Ishikawa (cell line): ENCODE measurements at regions not wholly inside any gene's neighbourhood (a gene's known extent, or its start where the extent isn't known, plus 50 kb on each side); places are given as distances from the start of the nearest gene placed in this dataset.

ENCODE experiments used
- CEBPB ChIP-seq: IDR thresholded peaks from 2 replicates; pipeline ENCODE4 v1.6.1; 2012
- CREB1 ChIP-seq: IDR thresholded peaks from 2 replicates; pipeline ENCODE4 v1.6.1; 2012; ENCODE audit warnings: low read depth
- EGR1 ChIP-seq: IDR thresholded peaks from 2 replicates; pipeline ENCODE4 v1.6.1; 2012
- EP300 ChIP-seq: IDR thresholded peaks from 2 replicates; pipeline ENCODE4 v1.6.1; 2012; ENCODE audit warnings: borderline replicate concordance
- FOXM1 ChIP-seq: IDR thresholded peaks from 2 replicates; pipeline ENCODE4 v1.6.1; 2012; ENCODE audit warnings: low read depth, borderline replicate concordance
- NFIC ChIP-seq: IDR thresholded peaks from 2 replicates; pipeline ENCODE4 v1.6.1; 2012
- TAF1 ChIP-seq: IDR thresholded peaks from 2 replicates; pipeline ENCODE4 v1.6.1; 2012; ENCODE audit warnings: low read depth, mild to moderate bottlenecking
- TEAD4 ChIP-seq: IDR thresholded peaks from 2 replicates; pipeline ENCODE4 v1.6.1; 2012
- YY1 ChIP-seq: IDR thresholded peaks from 2 replicates; pipeline ENCODE4 v1.6.1; 2012; ENCODE audit warnings: low read depth
- TF ChIP-seq, protein P1 (sequence below): IDR thresholded peaks from 2 replicates; pipeline ENCODE4 v1.6.1; 2012; ENCODE audit warnings: low read depth, mild to moderate bottlenecking
- TF ChIP-seq, protein P2 (sequence below): IDR thresholded peaks from 2 replicates; pipeline ENCODE4 v1.6.1; 2012

DNA sequence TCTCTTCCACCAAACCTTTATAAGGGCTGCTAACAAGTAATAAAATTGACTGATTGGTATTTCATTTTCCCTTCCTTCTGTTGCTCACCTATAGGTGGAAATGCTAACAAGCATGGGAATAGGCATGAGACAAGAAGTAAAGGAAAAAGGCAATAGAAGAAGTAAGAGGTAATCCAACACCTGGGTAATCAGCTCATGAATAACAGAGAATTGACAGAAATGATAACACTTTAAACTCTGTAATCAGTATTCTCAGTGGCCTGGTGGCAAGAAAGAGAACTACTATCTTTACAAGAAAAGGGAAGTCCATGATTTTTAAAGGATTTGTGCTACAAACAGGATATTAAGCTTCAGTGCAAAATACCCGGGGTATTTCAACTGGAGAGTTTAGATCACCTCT is 737.8 kb downstream of the RERGL start:
- no peak for TF ChIP-seq NFIC
- no peak for TF ChIP-seq CREB1
- TF ChIP-seq YY1, result no peak
- no peak for TF ChIP-seq TAF1
- TF ChIP-seq, protein P1, sequence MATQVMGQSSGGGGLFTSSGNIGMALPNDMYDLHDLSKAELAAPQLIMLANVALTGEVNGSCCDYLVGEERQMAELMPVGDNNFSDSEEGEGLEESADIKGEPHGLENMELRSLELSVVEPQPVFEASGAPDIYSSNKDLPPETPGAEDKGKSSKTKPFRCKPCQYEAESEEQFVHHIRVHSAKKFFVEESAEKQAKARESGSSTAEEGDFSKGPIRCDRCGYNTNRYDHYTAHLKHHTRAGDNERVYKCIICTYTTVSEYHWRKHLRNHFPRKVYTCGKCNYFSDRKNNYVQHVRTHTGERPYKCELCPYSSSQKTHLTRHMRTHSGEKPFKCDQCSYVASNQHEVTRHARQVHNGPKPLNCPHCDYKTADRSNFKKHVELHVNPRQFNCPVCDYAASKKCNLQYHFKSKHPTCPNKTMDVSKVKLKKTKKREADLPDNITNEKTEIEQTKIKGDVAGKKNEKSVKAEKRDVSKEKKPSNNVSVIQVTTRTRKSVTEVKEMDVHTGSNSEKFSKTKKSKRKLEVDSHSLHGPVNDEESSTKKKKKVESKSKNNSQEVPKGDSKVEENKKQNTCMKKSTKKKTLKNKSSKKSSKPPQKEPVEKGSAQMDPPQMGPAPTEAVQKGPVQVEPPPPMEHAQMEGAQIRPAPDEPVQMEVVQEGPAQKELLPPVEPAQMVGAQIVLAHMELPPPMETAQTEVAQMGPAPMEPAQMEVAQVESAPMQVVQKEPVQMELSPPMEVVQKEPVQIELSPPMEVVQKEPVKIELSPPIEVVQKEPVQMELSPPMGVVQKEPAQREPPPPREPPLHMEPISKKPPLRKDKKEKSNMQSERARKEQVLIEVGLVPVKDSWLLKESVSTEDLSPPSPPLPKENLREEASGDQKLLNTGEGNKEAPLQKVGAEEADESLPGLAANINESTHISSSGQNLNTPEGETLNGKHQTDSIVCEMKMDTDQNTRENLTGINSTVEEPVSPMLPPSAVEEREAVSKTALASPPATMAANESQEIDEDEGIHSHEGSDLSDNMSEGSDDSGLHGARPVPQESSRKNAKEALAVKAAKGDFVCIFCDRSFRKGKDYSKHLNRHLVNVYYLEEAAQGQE, result no peak
- no peak for TF ChIP-seq EGR1
- TF ChIP-seq EP300, result no peak
- TF ChIP-seq TEAD4, result no peak
- TF ChIP-seq, protein P2, sequence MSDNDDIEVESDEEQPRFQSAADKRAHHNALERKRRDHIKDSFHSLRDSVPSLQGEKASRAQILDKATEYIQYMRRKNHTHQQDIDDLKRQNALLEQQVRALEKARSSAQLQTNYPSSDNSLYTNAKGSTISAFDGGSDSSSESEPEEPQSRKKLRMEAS, result no peak
- no peak for TF ChIP-seq FOXM1
- TF ChIP-seq CEBPB, result no peak
